IPS DF 19.7 (cell line): ENCODE measurements at regions not wholly inside any gene's neighbourhood (a gene's known extent, or its start where the extent isn't known, plus 50 kb on each side); places are given as distances from the start of the nearest gene placed in this dataset.
"Not testable (repeated sequence)": the region's sequence is repeated elsewhere in the genome, so short reads cannot be mapped to it uniquely, and the experiment has no call there.

Experiments used
- DNase-seq: peaks from one replicate; pipeline ENCODE4 v3.0.0-alpha.2; 2013; ENCODE audit warnings: low read depth, low spot score

- DNase-seq, result no peak
Observed at GRCh38 chr6:9710574-9710973, 704.3 kb downstream of the TFAP2A start.

GRCh38 chr6:9708600-9708999 is 706.3 kb downstream of the TFAP2A start:
- DNase-seq, result no peak

- no peak for DNase-seq
Observed at GRCh38 chr6:9704989-9705388, 709.9 kb downstream of the TFAP2A start.

- DNase-seq, result no peak
Observed at GRCh38 chr6:9702914-9703313, 712.0 kb downstream of the TFAP2A start.

GRCh38 chr6:9699888-9700287 is 715.0 kb downstream of the TFAP2A start:
- no peak for DNase-seq

- DNase-seq, result no peak
Observed at GRCh38 chr6:9697263-9697931, 717.5 kb downstream of the TFAP2A start.

- no peak for DNase-seq
Observed at GRCh38 chr6:9690388-9690787, 724.5 kb downstream of the TFAP2A start.

GRCh38 chr6:9680727-9681126 is 734.1 kb downstream of the TFAP2A start:
- not testable (repeated sequence) for DNase-seq

- no peak for DNase-seq
Observed at GRCh38 chr6:9675122-9675521, 739.8 kb downstream of the TFAP2A start.

- no peak for DNase-seq
Observed at GRCh38 chr6:9659848-9660247, 755.0 kb downstream of the TFAP2A start.

- DNase-seq, result no peak
Observed at GRCh38 chr6:9657994-9658393, 756.9 kb downstream of the TFAP2A start.

- no peak for DNase-seq
Observed at GRCh38 chr6:9647599-9647998, 767.3 kb downstream of the TFAP2A start.

- DNase-seq, result no peak
Observed at GRCh38 chr6:9647071-9647445, 767.8 kb downstream of the TFAP2A start.

GRCh38 chr6:9646342-9647070 is 768.4 kb downstream of the TFAP2A start:
- no peak for DNase-seq

GRCh38 chr6:9638861-9639260 is 776.0 kb downstream of the TFAP2A start:
- no peak for DNase-seq

GRCh38 chr6:9634776-9635175 is 780.1 kb downstream of the TFAP2A start:
- DNase-seq, result no peak

- DNase-seq, result no peak
Observed at GRCh38 chr6:9632026-9632425, 782.8 kb downstream of the TFAP2A start.

- DNase-seq, result no peak
Observed at GRCh38 chr6:9628819-9629218, 786.1 kb downstream of the TFAP2A start.

- DNase-seq, result no peak
Observed at GRCh38 chr6:9627916-9628315, 787.0 kb downstream of the TFAP2A start.

GRCh38 chr6:9623985-9624384 is 790.9 kb downstream of the TFAP2A start:
- no peak for DNase-seq

GRCh38 chr6:9623228-9623832 is 791.5 kb downstream of the TFAP2A start:
- DNase-seq, result no peak

GRCh38 chr6:9621276-9621675 is 793.6 kb downstream of the TFAP2A start:
- DNase-seq, result no peak

GRCh38 chr6:9620687-9621086 is 794.2 kb downstream of the TFAP2A start:
- DNase-seq, result no peak
